HG02623 (cell line): ENCODE measurements at regions not wholly inside any gene's neighbourhood (a gene's known extent, or its start where the extent isn't known, plus 50 kb on each side); places are given as distances from the start of the nearest gene placed in this dataset.

ENCODE experiments used
- ATAC-seq: cut with Tn5 transposase; IDR thresholded peaks from one replicate; pipeline ENCODE4 v1.9.1; 2021; ENCODE audit warnings: moderate library complexity; ENCODE audit not compliant: unreplicated experiment

DNA sequence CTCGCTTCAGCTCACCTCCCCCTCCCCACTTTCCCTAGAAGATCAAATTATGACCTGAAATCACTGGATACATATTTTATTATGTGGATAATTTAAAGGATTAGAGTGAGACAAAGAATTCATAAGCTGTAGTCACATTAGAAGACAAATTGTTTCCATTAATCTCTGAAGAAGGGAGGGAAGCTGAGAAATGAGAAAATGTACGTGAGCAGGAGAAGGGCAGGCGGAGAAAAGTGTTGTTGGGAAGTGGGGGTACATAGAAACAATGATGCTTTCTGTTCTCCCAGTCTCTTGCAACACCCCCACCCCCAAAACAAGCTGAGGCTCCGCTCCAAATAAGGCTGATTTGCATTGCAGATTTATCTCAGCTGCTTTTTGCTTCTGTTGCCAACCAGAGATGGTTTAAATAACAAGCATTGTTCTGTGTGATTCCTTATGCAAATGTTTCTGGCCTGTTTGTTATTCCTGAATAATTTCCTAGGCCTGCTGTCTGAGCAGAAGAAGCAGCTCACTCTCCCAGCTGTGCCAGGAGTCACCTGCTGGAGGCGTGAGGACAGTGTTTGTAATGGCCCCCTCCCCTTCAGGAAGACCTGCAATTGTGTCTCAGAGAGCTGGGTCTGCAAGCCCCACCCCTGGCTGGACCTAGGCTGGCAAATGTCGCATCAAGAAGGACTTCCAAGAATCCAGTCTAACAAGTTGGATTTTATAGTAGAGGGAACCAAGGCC, 121.8 kb upstream of the TNR start:
- ATAC-seq = no peak

- ATAC-seq = no peak
These were observed 121.2 kb upstream of the TNR start for GRCh38 chr1:175864625-175865024.

DNA sequence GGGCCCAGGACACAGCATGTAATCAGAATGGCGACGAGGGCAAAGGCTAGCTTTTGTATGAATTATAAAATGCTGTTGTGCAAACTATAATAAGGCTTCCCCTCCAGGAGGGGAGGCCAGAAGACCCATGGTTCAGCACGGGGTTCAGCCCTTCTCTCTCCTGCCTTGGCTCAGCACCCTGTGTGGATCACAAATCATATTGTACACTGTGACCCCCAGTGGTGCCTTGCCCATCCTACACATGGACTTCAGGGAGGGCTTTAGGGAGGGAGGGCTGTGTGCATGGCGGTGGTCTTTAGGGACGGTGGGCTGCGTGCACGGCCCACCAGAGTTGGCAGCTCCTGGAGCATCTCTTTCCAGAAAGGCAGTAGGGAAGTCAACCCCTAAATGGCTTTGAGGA, 120.8 kb upstream of the TNR start:
- ATAC-seq = no peak

DNA sequence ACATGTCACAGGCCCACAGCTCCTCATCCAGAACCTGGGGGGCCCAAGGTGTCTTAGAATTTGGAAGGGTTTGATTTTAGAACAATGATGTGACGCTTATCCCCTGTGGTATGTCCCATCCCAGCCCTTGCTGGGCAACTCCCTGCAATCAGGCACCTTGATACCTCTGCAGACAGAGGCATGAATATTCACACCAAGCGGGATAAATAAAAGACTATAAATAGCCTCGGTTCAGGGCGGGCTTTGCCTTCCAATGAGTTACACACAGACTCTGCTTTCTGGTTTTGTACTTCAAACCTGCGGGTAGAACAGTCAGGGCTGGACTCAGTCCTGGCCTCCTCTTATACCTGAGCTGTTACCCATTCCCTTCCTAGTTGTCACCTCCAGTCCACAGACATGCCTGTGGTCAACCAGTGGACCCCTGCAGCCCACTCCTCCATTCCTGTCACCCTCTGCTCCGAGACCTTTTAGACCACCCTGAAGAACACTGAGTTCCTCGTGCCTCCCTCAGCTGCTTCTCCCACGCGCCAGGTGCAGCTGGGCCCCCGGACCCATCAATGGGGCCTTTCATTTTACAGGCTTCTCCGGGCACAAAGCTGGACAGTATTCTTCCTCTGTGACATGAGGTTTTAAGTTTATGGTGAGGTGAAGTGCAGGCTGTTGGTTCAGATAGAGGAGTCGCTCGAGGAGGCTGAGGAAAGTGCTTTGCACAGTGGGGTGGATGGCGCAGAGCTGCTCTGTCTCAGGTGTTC, 120.1 kb upstream of the TNR start:
- no peak for ATAC-seq

DNA sequence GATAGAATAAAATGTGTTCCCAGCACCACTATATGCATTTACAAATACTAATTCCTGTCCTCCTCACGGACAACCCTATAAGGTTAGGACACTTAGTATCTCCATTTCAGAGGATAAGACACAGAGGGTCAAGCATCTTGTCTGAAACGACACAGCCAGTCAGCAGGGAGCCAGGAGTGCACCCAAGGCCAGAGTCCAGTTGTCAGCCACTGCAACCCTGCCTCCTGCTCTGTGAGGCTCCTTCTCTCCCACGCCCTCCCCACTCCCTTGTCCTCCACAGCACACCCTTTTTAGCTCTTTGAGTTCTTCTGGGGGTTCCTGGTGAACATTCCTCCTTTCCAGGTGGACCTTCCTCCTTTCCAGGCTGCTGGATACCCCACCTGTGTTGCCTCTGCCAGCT, 119.0 kb upstream of the TNR start:
- ATAC-seq = no peak

DNA sequence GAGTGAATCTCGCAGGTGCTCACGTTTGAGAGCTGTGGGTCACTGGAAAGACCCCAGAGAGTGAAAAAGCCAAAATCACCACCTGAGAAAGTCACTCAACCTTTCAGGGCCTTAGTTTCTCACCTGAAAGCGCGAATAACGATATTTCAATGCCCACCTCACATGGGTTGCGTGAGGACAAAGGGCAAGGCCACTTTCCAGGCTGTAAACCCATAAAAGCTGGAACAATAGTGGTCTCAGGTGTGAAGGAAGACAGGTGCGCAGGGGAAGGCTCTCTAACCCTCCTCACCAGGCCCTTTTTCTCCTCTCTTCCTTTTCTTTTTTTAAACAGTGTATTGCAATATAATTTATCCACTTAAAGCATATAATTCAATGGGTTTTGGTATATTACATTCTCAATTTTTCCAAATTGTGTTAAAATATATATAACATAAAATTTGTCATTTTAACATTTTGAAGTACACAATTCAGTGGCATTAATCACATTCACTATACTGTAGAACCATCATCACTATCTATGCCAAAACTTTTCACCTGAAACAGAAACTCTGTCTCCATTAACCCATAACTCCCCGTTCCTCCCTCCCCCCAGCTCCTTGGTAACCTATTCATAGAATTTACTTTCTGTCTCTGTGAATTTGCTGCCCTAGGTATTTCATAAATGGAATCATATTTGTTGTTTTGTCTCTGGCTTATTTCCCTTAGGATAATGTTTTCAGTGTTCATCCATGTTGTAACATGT, 118.4 kb upstream of the TNR start:
- ATAC-seq = no peak

GRCh38 chr1:175857756-175858155, 114.4 kb upstream of the TNR start:
- ATAC-seq = no peak

GRCh38 chr1:175853681-175854080, 110.3 kb upstream of the TNR start:
- ATAC-seq = no peak

- ATAC-seq = no peak
These were observed 108.4 kb upstream of the TNR start for GRCh38 chr1:175851749-175852148.

DNA sequence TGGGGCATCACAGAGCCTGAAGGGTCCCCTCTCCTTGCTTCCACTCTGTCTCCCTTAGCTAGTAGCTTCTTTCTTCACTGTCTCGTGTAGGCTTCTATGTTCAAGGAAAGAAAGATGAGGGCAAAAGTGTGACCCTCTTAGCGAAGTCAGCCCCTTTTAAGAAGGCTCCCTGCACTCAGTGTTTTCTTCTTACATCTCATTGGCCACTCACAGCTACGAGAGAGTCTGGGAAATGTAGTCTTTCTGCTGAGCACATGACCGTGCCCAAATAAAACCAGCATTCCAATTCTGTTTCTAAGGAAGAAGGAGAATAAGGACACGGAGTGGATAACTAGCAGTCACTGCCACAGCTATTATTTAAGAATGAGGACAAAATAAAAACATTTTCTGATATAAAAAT, 104.9 kb upstream of the TNR start:
- ATAC-seq = no peak

GRCh38 chr1:175845985-175846384, 102.6 kb upstream of the TNR start:
- ATAC-seq = no peak

DNA sequence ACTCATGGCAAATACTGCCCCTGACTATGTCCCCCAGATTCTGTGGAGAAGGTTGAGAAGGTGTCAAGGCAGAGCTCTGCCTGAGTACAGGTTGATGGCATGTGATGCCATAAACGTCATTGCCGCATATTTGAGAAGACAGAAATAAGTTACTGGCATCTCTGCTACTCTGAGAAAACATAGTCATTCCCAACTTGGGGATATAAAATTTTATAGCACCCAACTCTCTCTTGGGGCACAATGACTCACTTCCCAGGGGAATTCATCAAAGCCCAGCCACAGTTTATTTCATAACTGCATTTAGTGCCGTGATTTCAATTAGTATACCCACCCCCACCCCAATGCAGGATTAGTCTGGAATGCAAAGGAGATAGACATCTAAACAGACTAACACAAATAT, 101.9 kb upstream of the TNR start:
- no peak for ATAC-seq

- no peak for ATAC-seq
These were observed 101.5 kb upstream of the TNR start for GRCh38 chr1:175844877-175845276.

GRCh38 chr1:175842550-175842949, 99.2 kb upstream of the TNR start:
- no peak for ATAC-seq

- no peak for ATAC-seq
These were observed 98.4 kb upstream of the TNR start for GRCh38 chr1:175841738-175842187.

DNA sequence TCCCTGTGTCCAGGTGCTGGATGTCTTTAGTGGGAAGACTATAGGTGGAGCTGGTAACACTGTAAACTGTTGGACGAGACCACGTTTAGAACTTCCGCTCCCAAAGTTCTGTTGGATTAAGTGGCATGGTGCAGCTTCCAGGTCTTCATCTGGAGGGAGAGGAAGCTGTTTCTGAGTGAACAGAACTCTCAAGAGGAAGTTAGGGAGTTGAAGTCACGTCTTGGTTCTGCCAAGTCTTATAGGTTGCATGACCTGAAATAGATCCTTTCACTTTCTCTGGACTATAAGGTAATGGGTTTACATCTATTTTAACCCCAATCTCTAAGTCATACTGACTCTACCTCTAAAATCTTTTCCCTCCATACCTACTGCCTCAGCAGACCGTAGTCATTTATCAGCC, 97.4 kb upstream of the TNR start:
- no peak for ATAC-seq

GRCh38 chr1:175839779-175840669, 96.6 kb upstream of the TNR start:
- no peak for ATAC-seq

DNA sequence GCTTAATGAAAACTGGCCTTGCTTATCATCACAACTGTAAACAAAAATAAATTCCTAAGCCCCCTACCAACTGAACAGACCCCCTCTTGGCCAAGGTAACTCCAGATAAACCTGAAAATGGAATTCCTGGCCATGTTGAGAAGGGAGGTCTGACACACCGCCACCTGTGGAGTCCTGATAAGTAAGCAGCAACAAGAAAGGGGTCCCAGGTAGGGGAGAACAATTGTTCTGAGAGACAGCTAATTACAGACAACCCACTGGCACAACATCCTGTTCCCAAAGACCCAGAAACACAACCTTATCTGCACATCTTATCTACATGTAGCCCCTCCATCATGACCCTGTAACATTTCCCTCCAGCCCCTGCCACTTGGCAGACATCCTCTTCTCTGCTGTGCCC, 91.2 kb upstream of the TNR start:
- no peak for ATAC-seq

- no peak for ATAC-seq
These were observed 90.6 kb upstream of the TNR start for GRCh38 chr1:175833951-175834350.

DNA sequence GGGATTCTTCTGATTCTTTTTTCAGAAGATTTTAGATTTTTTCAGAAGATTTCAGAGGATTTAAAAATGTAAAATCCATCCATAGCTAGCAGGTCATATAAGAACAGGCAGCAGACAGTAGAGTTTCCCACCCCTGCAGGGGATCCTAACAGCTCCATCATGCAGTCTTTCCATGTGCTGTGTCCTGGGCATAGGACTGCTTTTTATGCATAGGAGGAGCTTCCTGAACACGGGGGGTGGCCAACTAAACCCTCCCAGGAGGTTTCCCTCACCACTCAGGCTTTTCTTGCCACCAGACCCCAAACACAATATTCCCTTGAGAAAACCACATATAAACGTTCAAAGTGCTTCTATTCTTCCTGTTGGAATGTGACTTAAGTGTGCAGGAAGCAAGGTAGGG, 90.1 kb upstream of the TNR start:
- no peak for ATAC-seq

GRCh38 chr1:175830500-175830899, 87.1 kb upstream of the TNR start:
- ATAC-seq = no peak
